ENCODE measurements at regions not wholly inside any gene's neighbourhood (a gene's known extent, or its start where the extent isn't known, plus 50 kb on each side); places are given as distances from the start of the nearest gene placed in this dataset.
A peak's percentile ranks its signal among the peaks of the same experiment; 100 is the strongest.

- no peak overlapping the region for H3K4me3 Mint-ChIP-seq
- H3K36me3 Mint-ChIP-seq (ENCODE audit: low read depth): no peaks in the 10 kb centered on the region
- H3K4me1 ChIP-seq (ENCODE audit: control insufficient read depth, insufficient read depth, low read length): no peaks in the 10 kb centered on the region
- no peaks in the 10 kb centered on the region for H3K27me3 ChIP-seq (ENCODE audit: control insufficient read depth, insufficient read depth, low read length, poor library complexity, severe bottlenecking)
- peak overlapping the region; percentile 44 for H3K27ac Mint-ChIP-seq
- no peak overlapping the region for H3K9ac ChIP-seq (ENCODE audit: extremely low read depth, low read length, poor library complexity, severe bottlenecking)
- no peaks in the 10 kb centered on the region for H3K27me3 Mint-ChIP-seq (ENCODE audit: insufficient read depth)
- no peak for TF ChIP-seq CTCF (conservative IDR thresholded peaks at IDR 0.05)
- H3K9me3 Mint-ChIP-seq: no peaks in the 10 kb centered on the region
- H3K4me1 Mint-ChIP-seq: peaks cover 14% of the 10 kb centered on the region
- H3K27ac ChIP-seq (ENCODE audit: low read depth, low read length): no peak overlapping the region
- H3K36me3 ChIP-seq (ENCODE audit: control insufficient read depth, insufficient read depth, low read length): no peaks in the 10 kb centered on the region
- H3K4me3 ChIP-seq (ENCODE audit: low read length): peak overlapping the region; percentile 55
- H3K9me3 ChIP-seq (ENCODE audit: control insufficient read depth, low read length): no peaks in the 10 kb centered on the region
- 83 to 95% methylated on average over 1 of the region's 1 CpG for WGBS, 2 experiments (ENCODE audit: insufficient coverage in 1 of 2, insufficient read length in 1 of 2)
- no peak for DNase-seq
Measured at GRCh38 chr5:156181656-156182055, 145.3 kb upstream of the SGCD start.

- H3K27ac ChIP-seq (ENCODE audit: low read depth, low read length): no peak overlapping the region
- Mint-ChIP-seq H3K9me3 (no peaks in the 10 kb centered on the region), H3K4me3 (no peak overlapping the region), H3K4me1 (peaks cover 14% of the 10 kb centered on the region), H3K27me3 (ENCODE audit: insufficient read depth) (no peaks in the 10 kb centered on the region), H3K36me3 (ENCODE audit: low read depth) (no peaks in the 10 kb centered on the region), H3K27ac (no peak overlapping the region)
- H3K27me3 ChIP-seq (ENCODE audit: control insufficient read depth, insufficient read depth, low read length, poor library complexity, severe bottlenecking): no peaks in the 10 kb centered on the region
- H3K36me3 ChIP-seq (ENCODE audit: control insufficient read depth, insufficient read depth, low read length): no peaks in the 10 kb centered on the region
- WGBS, 2 experiments (ENCODE audit: insufficient coverage in 1 of 2, insufficient read length in 1 of 2): 94 to 95% methylated on average over 4 of the region's 4 CpGs
- H3K4me1 ChIP-seq (ENCODE audit: control insufficient read depth, insufficient read depth, low read length): no peaks in the 10 kb centered on the region
- TF ChIP-seq CTCF (conservative IDR thresholded peaks at IDR 0.05): no peak
- no peak overlapping the region for H3K9ac ChIP-seq (ENCODE audit: extremely low read depth, low read length, poor library complexity, severe bottlenecking)
- H3K9me3 ChIP-seq (ENCODE audit: control insufficient read depth, low read length): no peaks in the 10 kb centered on the region
- peak overlapping the region; percentile 55 for H3K4me3 ChIP-seq (ENCODE audit: low read length)
- no peak for DNase-seq
Measured at GRCh38 chr5:156182174-156182967, 144.6 kb upstream of the SGCD start.

- Histone ChIP-seq H3K9ac (ENCODE audit: extremely low read depth, low read length, poor library complexity, severe bottlenecking) (no peak overlapping the region), H3K36me3 (ENCODE audit: control insufficient read depth, insufficient read depth, low read length) (no peaks in the 10 kb centered on the region), H3K9me3 (ENCODE audit: control insufficient read depth, low read length) (no peaks in the 10 kb centered on the region), H3K4me3 (ENCODE audit: low read length) (no peak overlapping the region), H3K4me1 (ENCODE audit: control insufficient read depth, insufficient read depth, low read length) (no peaks in the 10 kb centered on the region), H3K27me3 (ENCODE audit: control insufficient read depth, insufficient read depth, low read length, poor library complexity, severe bottlenecking) (no peaks in the 10 kb centered on the region), H3K27ac (ENCODE audit: low read depth, low read length) (no peak overlapping the region)
- no CpG with 5 or more reads among the region's 1 CpG for WGBS, 2 experiments (ENCODE audit: insufficient coverage in 1 of 2, insufficient read length in 1 of 2)
- Mint-ChIP-seq H3K4me3 (no peak overlapping the region), H3K36me3 (ENCODE audit: low read depth) (no peaks in the 10 kb centered on the region), H3K27ac (no peak overlapping the region), H3K27me3 (ENCODE audit: insufficient read depth) (no peaks in the 10 kb centered on the region), H3K4me1 (peaks cover 4% of the 10 kb centered on the region), H3K9me3 (no peaks in the 10 kb centered on the region)
- no peak for DNase-seq
- TF ChIP-seq CTCF (conservative IDR thresholded peaks at IDR 0.05): no peak
Measured at GRCh38 chr5:156186760-156187159, 140.2 kb upstream of the SGCD start.
